Fibroblast of lung (primary cell): ENCODE measurements at regions not wholly inside any gene's neighbourhood (a gene's known extent, or its start where the extent isn't known, plus 50 kb on each side); places are given as distances from the start of the nearest gene placed in this dataset.

Source experiments
- DNase-seq, 2 donors: peaks; one replicate each; pipeline versions ENCODE4 v3.0.0 to v3.0.0-alpha.2; 2010; ENCODE audit warnings: low read depth in 2 of 2
- H2AFZ ChIP-seq: 2 replicates; pipeline ENCODE4 v1.5.1; 2012; ENCODE audit warnings: low read length, control low read depth, inconsistent platforms
- H3K27ac ChIP-seq: 2 replicates; pipeline ENCODE4 v1.5.1; 2011; ENCODE audit warnings: low read length, control low read depth; ENCODE audit not compliant: insufficient read depth
- H3K27me3 ChIP-seq: 2 replicates; pipeline ENCODE4 v1.5.1; 2011; ENCODE audit warnings: mild to moderate bottlenecking, low read length; ENCODE audit not compliant: control insufficient read depth, insufficient read depth
- H3K36me3 ChIP-seq: 2 replicates; pipeline ENCODE4 v1.5.1; 2011; ENCODE audit warnings: low read length; ENCODE audit not compliant: control insufficient read depth, insufficient read depth
- H3K4me1 ChIP-seq: 2 replicates; pipeline ENCODE4 v1.5.1; 2011; ENCODE audit warnings: low read length; ENCODE audit not compliant: control insufficient read depth, insufficient read depth; ENCODE audit errors: extremely low read depth
- H3K4me2 ChIP-seq: 2 replicates; pipeline ENCODE4 v1.5.1; 2011; ENCODE audit warnings: low read length, control low read depth; ENCODE audit not compliant: insufficient read depth; ENCODE audit errors: extremely low read depth
- H3K4me3 ChIP-seq, 4 experiments: fragments of 200-600 bp in 1 of 4; sonication (generic) in 1 of 4; replicated peaks in 1 of 4; 2 replicates each; pipeline ENCODE4 v1.5.1; 2011 to 2016; ENCODE audit warnings: low read length in 4 of 4, low read depth in 3 of 4, mild to moderate bottlenecking in 3 of 4, control low read depth in 2 of 4, inconsistent platforms in 1 of 4, mixed read lengths in 1 of 4; ENCODE audit not compliant: insufficient read depth in 1 of 4; ENCODE audit errors: control extremely low read depth in 1 of 4
- H3K79me2 ChIP-seq: 2 replicates; pipeline ENCODE4 v1.5.1; 2012; ENCODE audit warnings: mild to moderate bottlenecking, low read length, inconsistent platforms; ENCODE audit not compliant: control insufficient read depth, insufficient read depth
- H3K9ac ChIP-seq: 2 replicates; pipeline ENCODE4 v1.5.1; 2011; ENCODE audit warnings: mild to moderate bottlenecking, low read length, control low read depth; ENCODE audit not compliant: insufficient read depth
- H3K9me3 ChIP-seq: 2 replicates; pipeline ENCODE4 v1.5.1; 2012; ENCODE audit warnings: low read depth, low read length; ENCODE audit not compliant: control insufficient read depth, insufficient read depth
- H4K20me1 ChIP-seq: 2 replicates; pipeline ENCODE4 v1.5.1; 2011; ENCODE audit warnings: low read length; ENCODE audit not compliant: control insufficient read depth, insufficient read depth; ENCODE audit errors: extremely low read depth
- EZH2 ChIP-seq: IDR thresholded peaks from 2 replicates; pipeline ENCODE4 v1.5.1; 2012; ENCODE audit warnings: low read length, control low read depth, mild to moderate bottlenecking; ENCODE audit errors: missing control alignments
- TF ChIP-seq, protein P1 (sequence below), 2 donors: IDR thresholded peaks in 1 of 2; conservative IDR thresholded peaks in 1 of 2; 1 replicate in 1 of 2; 2 replicates in 1 of 2; pipeline ENCODE4 v1.5.1; 2011 to 2012; ENCODE audit warnings: low read length in 2 of 2, control low read depth in 1 of 2, inconsistent platforms in 1 of 2, low read depth in 1 of 2, mild to moderate bottlenecking in 1 of 2

DNA sequence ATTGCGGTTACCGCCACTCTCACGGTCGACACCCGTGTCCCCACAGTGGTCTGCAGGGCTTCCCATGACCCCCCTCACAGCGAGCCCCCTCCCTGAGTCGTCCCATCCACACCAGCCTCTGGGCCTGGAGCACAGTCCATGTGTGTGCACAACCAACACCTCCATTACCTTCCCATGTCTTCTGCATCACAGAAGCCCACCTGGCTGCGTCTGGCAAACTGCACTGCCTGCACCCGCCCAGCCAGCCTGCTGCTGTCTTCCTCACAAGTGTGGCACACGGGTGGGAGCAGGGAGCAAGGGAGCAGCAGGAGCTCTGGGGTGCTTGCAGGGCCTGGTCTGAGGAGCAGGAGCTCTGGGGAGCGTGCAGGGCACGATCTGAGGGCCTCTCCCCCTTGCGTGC, 415.3 kb upstream of the IRX4 start:
- no peak for TF ChIP-seq EZH2
- TF ChIP-seq, protein P1, sequence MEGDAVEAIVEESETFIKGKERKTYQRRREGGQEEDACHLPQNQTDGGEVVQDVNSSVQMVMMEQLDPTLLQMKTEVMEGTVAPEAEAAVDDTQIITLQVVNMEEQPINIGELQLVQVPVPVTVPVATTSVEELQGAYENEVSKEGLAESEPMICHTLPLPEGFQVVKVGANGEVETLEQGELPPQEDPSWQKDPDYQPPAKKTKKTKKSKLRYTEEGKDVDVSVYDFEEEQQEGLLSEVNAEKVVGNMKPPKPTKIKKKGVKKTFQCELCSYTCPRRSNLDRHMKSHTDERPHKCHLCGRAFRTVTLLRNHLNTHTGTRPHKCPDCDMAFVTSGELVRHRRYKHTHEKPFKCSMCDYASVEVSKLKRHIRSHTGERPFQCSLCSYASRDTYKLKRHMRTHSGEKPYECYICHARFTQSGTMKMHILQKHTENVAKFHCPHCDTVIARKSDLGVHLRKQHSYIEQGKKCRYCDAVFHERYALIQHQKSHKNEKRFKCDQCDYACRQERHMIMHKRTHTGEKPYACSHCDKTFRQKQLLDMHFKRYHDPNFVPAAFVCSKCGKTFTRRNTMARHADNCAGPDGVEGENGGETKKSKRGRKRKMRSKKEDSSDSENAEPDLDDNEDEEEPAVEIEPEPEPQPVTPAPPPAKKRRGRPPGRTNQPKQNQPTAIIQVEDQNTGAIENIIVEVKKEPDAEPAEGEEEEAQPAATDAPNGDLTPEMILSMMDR (conservative IDR thresholded peaks at IDR 0.05 in 1 of 2, IDR thresholded peaks at IDR 0.05 in 1 of 2; ENCODE audit: low read depth in 1 of 2, low read length in 2 of 2) = no peak
- H3K27ac ChIP-seq = no peak overlapping the region
- H3K9me3 ChIP-seq = no peaks in the 10 kb centered on the region
- DNase-seq = no peak
- no peaks in the 10 kb centered on the region for H3K27me3 ChIP-seq
- no peaks in the 10 kb centered on the region for H3K36me3 ChIP-seq
- H3K4me3 ChIP-seq = no peak overlapping the region
- H3K79me2 ChIP-seq = no peaks in the 10 kb centered on the region
- no peak overlapping the region for H3K4me2 ChIP-seq
- no peak overlapping the region for H2AFZ ChIP-seq
- H3K9ac ChIP-seq = no peak overlapping the region
- no peaks in the 10 kb centered on the region for H3K4me1 ChIP-seq
- no peaks in the 10 kb centered on the region for H4K20me1 ChIP-seq

DNA sequence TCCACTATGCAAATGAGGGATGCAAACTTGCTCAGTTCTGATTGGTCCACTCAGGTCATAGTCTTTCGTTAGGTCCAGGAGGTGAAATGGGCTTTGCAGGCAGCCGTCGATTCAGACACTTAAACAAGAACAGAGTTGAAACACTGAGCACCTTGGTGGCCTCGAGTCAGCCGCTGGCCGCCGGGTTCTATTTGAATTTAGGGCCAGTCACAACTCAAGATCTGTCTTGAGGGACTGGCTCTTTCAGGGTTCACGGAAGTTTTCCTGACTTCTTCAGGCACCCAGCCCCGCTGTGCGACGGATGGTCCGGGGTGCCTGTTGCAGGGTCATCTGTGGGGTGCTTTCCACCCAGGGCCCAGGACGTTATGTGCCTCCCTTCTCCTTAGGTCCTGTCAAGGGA, 412.8 kb upstream of the IRX4 start:
- Histone ChIP-seq H2AFZ (no peak overlapping the region), H3K9ac (no peak overlapping the region), H3K4me3 (no peak overlapping the region), H3K79me2 (no peaks in the 10 kb centered on the region), H3K4me1 (no peaks in the 10 kb centered on the region), H4K20me1 (no peaks in the 10 kb centered on the region), H3K9me3 (no peaks in the 10 kb centered on the region), H3K27ac (no peak overlapping the region), H3K27me3 (no peaks in the 10 kb centered on the region), H3K36me3 (no peaks in the 10 kb centered on the region), H3K4me2 (no peak overlapping the region)
- DNase-seq = no peak
- TF ChIP-seq EZH2 = no peak
- TF ChIP-seq, protein P1 (conservative IDR thresholded peaks at IDR 0.05 in 1 of 2, IDR thresholded peaks at IDR 0.05 in 1 of 2; ENCODE audit: low read depth in 1 of 2, low read length in 2 of 2) = no peak

DNA sequence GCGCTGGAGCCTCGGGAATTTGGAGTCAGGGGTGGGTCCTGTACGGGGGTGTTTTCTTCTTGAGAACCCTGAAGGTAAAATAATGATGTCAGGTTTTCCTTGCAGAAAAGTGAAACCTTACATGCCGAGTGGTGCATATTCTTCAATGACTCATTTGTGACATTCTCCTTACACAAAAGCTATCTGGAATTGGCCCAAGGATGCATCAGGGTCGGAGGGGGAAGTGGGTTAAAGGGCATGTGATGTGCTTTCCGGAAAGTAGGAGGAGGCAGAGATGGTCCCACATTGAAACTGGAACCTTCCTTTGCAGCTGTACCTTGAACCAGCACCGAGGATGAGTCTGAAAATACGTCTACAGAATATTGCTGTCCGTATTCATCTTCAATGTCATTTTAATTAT, 411.2 kb upstream of the IRX4 start:
- H3K79me2 ChIP-seq = no peaks in the 10 kb centered on the region
- H3K27ac ChIP-seq = no peak overlapping the region
- no peaks in the 10 kb centered on the region for H3K27me3 ChIP-seq
- no peaks in the 10 kb centered on the region for H3K4me1 ChIP-seq
- no peak overlapping the region for H2AFZ ChIP-seq
- H3K36me3 ChIP-seq = no peaks in the 10 kb centered on the region
- no peak for DNase-seq
- TF ChIP-seq, protein P1 (conservative IDR thresholded peaks at IDR 0.05 in 1 of 2, IDR thresholded peaks at IDR 0.05 in 1 of 2; ENCODE audit: low read depth in 1 of 2, low read length in 2 of 2) = no peak
- TF ChIP-seq EZH2 = no peak
- no peak overlapping the region for H3K4me2 ChIP-seq
- H4K20me1 ChIP-seq = no peaks in the 10 kb centered on the region
- H3K9ac ChIP-seq = no peak overlapping the region
- no peak overlapping the region for H3K4me3 ChIP-seq
- no peaks in the 10 kb centered on the region for H3K9me3 ChIP-seq
